GM23338 (cell line): ENCODE measurements at regions not wholly inside any gene's neighbourhood (a gene's known extent, or its start where the extent isn't known, plus 50 kb on each side); places are given as distances from the start of the nearest gene placed in this dataset.

ENCODE experiments used
- ATAC-seq: fragments of 200-7000 bp; cut with Tn5 transposase; 3 replicates; pipeline ENCODE4 v1.9.1; 2020
- DNase-seq: peaks from one replicate; pipeline ENCODE4 v3.0.0-alpha.2; 2015; ENCODE audit warnings: low spot score
- H2AFZ ChIP-seq: fragments of 200-600 bp; sonication (generic); 2 replicates; pipeline ENCODE4 v1.8.0; 2016; ENCODE audit warnings: antibody characterized with exemption, mild to moderate bottlenecking, moderate library complexity
- H3F3A ChIP-seq: fragments of 200-600 bp; sonication (generic); replicated peaks from 2 replicates; pipeline ENCODE4 v1.8.0; 2017; ENCODE audit warnings: antibody characterized with exemption, mixed run types, low read depth
- H3K27ac ChIP-seq: fragments of 200-600 bp; sonication (generic); 2 replicates; pipeline ENCODE4 v1.6.1; 2016; ENCODE audit warnings: low read depth
- H3K27me3 ChIP-seq: fragments of 200-600 bp; sonication (generic); 2 replicates; pipeline ENCODE4 v1.8.0; 2016; ENCODE audit warnings: mild to moderate bottlenecking, mixed run types, moderate library complexity; ENCODE audit not compliant: insufficient read depth
- H3K36me3 ChIP-seq: fragments of 200-600 bp; sonication (generic); 2 replicates; pipeline ENCODE4 v1.8.0; 2016; ENCODE audit warnings: mild to moderate bottlenecking; ENCODE audit not compliant: insufficient read depth
- H3K4me1 ChIP-seq: fragments of 200-600 bp; sonication (generic); 2 replicates; pipeline ENCODE4 v1.8.0; 2016; ENCODE audit warnings: mild to moderate bottlenecking, moderate library complexity; ENCODE audit not compliant: insufficient read depth
- H3K4me2 ChIP-seq: fragments of 200-600 bp; sonication (generic); 2 replicates; pipeline ENCODE4 v1.7.1; 2017; ENCODE audit warnings: mixed run types
- H3K4me3 ChIP-seq: fragments of 200-600 bp; sonication (generic); 2 replicates; pipeline ENCODE4 v1.6.1; 2016; ENCODE audit warnings: mixed run types
- H3K79me2 ChIP-seq: fragments of 200-600 bp; sonication (generic); replicated peaks from 2 replicates; pipeline ENCODE4 v1.8.0; 2017; ENCODE audit warnings: mild to moderate bottlenecking; ENCODE audit not compliant: insufficient read depth
- H3K9me2 ChIP-seq: fragments of 200-600 bp; sonication (generic); 2 replicates; pipeline ENCODE4 v1.8.0; 2017; ENCODE audit not compliant: insufficient read depth
- H4K20me1 ChIP-seq: fragments of 200-600 bp; sonication (generic); replicated peaks from 2 replicates; pipeline ENCODE4 v1.8.0; 2017; ENCODE audit warnings: mild to moderate bottlenecking; ENCODE audit not compliant: insufficient read depth
- H3K27ac Mint-ChIP-seq: 2 replicates; pipeline ENCODE4 v1.8.0; 2020; ENCODE audit warnings: inconsistent platforms, mild to moderate bottlenecking, moderate library complexity, mixed read lengths
- H3K27me3 Mint-ChIP-seq: 3 replicates; pipeline ENCODE4 v1.8.0; 2022; ENCODE audit warnings: low read depth, mild to moderate bottlenecking, moderate library complexity, mixed read lengths, inconsistent platforms; ENCODE audit not compliant: insufficient read depth, poor library complexity
- H3K36me3 Mint-ChIP-seq: 3 replicates; pipeline ENCODE4 v1.8.0; 2021; ENCODE audit warnings: low read depth, mild to moderate bottlenecking, inconsistent platforms, moderate library complexity, mixed read lengths
- H3K4me1 Mint-ChIP-seq: 3 replicates; pipeline ENCODE4 v1.8.0; 2020; ENCODE audit warnings: mild to moderate bottlenecking, inconsistent platforms, mixed read lengths
- H3K4me3 Mint-ChIP-seq: 3 replicates; pipeline ENCODE4 v1.8.0; 2021; ENCODE audit warnings: moderate library complexity, mild to moderate bottlenecking, inconsistent platforms, mixed read lengths
- H3K9me3 Mint-ChIP-seq: 3 replicates; pipeline ENCODE4 v1.8.0; 2020; ENCODE audit warnings: moderate library complexity, mild to moderate bottlenecking, inconsistent platforms, mixed read lengths
- CREB1 ChIP-seq: fragments of 250-450 bp; sonication (Bioruptor Pico); IDR thresholded peaks from 2 replicates; pipeline ENCODE4 v1.5.0; 2020; ENCODE audit warnings: low read depth, mild to moderate bottlenecking, moderate library complexity
- ETS1 ChIP-seq: IDR thresholded peaks from 2 replicates; pipeline ENCODE4 v1.6.1; 2016; ENCODE audit warnings: antibody characterized with exemption
- EZH2phosphoT487 ChIP-seq: fragments of 200-600 bp; sonication (generic); IDR thresholded peaks from one replicate; pipeline ENCODE4 v1.8.1; 2018; ENCODE audit warnings: antibody characterized with exemption; ENCODE audit not compliant: unreplicated experiment
- ZNF462 ChIP-seq: fragments of 250-450 bp; sonication (Bioruptor Pico); IDR thresholded peaks from 2 replicates; pipeline ENCODE4 v1.5.0; 2020; ENCODE audit warnings: mild to moderate bottlenecking, moderate library complexity

GRCh38 chr14:58755031-58755925 is 117.5 kb downstream of the DACT1 start (continued):
- TF ChIP-seq ZNF462 (CRISPR knock-in tag) (no peak), ETS1 (no peak)

- no peaks in the 10 kb centered on the region for H3F3A ChIP-seq
- ATAC-seq (no peak), DNase-seq (no peak)
- H3K27me3 ChIP-seq, result no peaks in the 10 kb centered on the region
- H3K9me2 ChIP-seq, result 0 out of 2 replicates have a peak, but pooled peaks cover 2% of the 10 kb centered on the region
- Mint-ChIP-seq H3K9me3 (no peaks in the 10 kb centered on the region), H3K27ac (no peak overlapping the region; the same call in 1 of the 2 replicates), H3K4me3 (no peak overlapping the region), H3K27me3 (no peaks in the 10 kb centered on the region), H3K4me1 (peaks cover 21% of the 10 kb centered on the region), H3K36me3 (no peaks in the 10 kb centered on the region)
- H3K4me3 ChIP-seq, result no peak overlapping the region
- H2AFZ ChIP-seq, result no peak overlapping the region; the same call in 1 of the 2 replicates
- H3K79me2 ChIP-seq, result no peaks in the 10 kb centered on the region
- H3K36me3 ChIP-seq, result no peaks in the 10 kb centered on the region
- no peaks in the 10 kb centered on the region for H4K20me1 ChIP-seq
- H3K27ac ChIP-seq, result no peak overlapping the region
- H3K4me2 ChIP-seq, result no peak overlapping the region
- peaks cover 18% of the 10 kb centered on the region for H3K4me1 ChIP-seq
- TF ChIP-seq ETS1, result no peak
- no peak for TF ChIP-seq CREB1 (CRISPR knock-in tag)
- TF ChIP-seq EZH2phosphoT487, result no peak
- TF ChIP-seq ZNF462 (CRISPR knock-in tag), result no peak
Measured at GRCh38 chr14:58760121-58760520, 122.4 kb downstream of the DACT1 start.
